ENCODE measurements at regions not wholly inside any gene's neighbourhood (a gene's known extent, or its start where the extent isn't known, plus 50 kb on each side); places are given as distances from the start of the nearest gene placed in this dataset.

DNA sequence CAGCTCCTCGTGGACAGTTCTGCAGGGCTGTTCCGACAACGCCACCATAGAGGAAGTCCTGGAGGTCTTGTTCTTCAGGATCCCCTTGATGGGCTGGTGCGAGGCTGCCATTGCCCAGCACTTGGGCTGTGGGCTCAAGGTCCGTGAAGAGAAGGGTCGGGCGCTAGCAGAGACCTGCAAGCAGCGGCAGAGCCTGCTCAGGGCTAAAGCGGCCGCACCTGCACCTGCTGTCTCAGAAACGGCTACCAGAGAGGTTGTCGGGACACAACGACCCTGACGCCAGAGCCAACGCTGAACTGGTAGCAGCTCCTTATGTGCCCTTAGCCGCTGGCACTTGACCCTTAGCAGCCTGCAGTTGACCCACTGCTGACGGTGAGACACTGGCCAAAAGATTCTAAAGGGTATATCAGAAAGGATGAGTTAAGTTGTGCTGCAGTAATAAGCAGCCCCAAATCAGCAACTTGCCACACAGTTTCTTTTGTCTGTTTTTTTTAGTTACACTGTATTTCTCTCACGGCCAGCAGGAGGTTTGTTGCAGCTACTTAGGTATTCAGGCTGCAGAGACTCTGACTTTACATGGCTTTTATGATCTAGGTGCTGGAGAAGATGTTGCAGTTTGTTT is 55.5 kb upstream of the ST6GAL2 start:
- no peaks in the 10 kb centered on the region for H3K9me3 ChIP-seq
- no peak overlapping the region for H3K4me3 ChIP-seq
- no peaks in the 10 kb centered on the region for H3K36me3 ChIP-seq (replicated peaks)
- H3K27me3 ChIP-seq (ENCODE audit: low read depth): no peaks in the 10 kb centered on the region
- no peak for DNase-seq (ENCODE audit: low spot score in 2 of 2)
- in situ Hi-C loops (cut with MboI; ENCODE audit: low sequenced_read_pairs): no loop called here
- no peaks in the 10 kb centered on the region for H3K4me1 ChIP-seq

- in situ Hi-C loops (cut with MboI; ENCODE audit: low sequenced_read_pairs): no loop called here
- no peaks in the 10 kb centered on the region for H3K4me1 ChIP-seq
- H3K4me3 ChIP-seq: no peak overlapping the region
- H3K27me3 ChIP-seq (ENCODE audit: low read depth): no peaks in the 10 kb centered on the region
- no peak for DNase-seq (ENCODE audit: low spot score in 2 of 2)
- no peaks in the 10 kb centered on the region for H3K9me3 ChIP-seq
- no peaks in the 10 kb centered on the region for H3K36me3 ChIP-seq (replicated peaks)
These were observed 57.7 kb upstream of the ST6GAL2 start for GRCh38 chr2:106943468-106944200.

- Histone ChIP-seq H3K27me3 (ENCODE audit: low read depth) (no peaks in the 10 kb centered on the region), H3K4me3 (no peak overlapping the region), H3K9me3 (no peaks in the 10 kb centered on the region), H3K36me3 (replicated peaks) (no peaks in the 10 kb centered on the region), H3K4me1 (no peaks in the 10 kb centered on the region)
- no peak for DNase-seq (ENCODE audit: low spot score in 2 of 2)
- in situ Hi-C loops (cut with MboI; ENCODE audit: low sequenced_read_pairs): no loop called here
These were observed 58.2 kb upstream of the ST6GAL2 start for GRCh38 chr2:106944215-106944614.

GRCh38 chr2:106948540-106948939 is 62.6 kb upstream of the ST6GAL2 start:
- in situ Hi-C loops (cut with MboI; ENCODE audit: low sequenced_read_pairs): no loop called here
- no peaks in the 10 kb centered on the region for H3K27me3 ChIP-seq (ENCODE audit: low read depth)

DNA sequence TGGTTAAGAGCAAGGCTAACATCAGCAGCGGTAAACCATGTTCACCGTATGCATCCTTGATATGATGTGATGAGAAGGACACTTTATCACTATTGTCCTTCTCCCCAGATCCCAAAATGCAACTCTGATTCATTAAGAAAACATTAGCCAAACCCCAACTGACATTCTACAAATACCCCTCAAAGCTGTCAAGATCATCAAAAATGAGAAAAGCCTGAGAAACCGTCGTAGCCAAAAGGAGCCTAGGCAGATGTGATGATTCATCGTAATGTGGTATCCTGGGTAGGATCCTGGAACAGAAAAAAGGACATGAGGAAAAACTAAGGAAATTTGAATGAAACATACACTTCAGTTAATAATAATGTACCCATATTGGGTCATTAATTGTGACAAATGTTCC is 67.3 kb upstream of the ST6GAL2 start:
- Histone ChIP-seq H3K36me3 (replicated peaks) (no peaks in the 10 kb centered on the region), H3K27me3 (ENCODE audit: low read depth) (no peaks in the 10 kb centered on the region), H3K9me3 (no peaks in the 10 kb centered on the region), H3K4me1 (no peaks in the 10 kb centered on the region), H3K4me3 (no peak overlapping the region)
- in situ Hi-C loops (cut with MboI; ENCODE audit: low sequenced_read_pairs): no loop called here
- DNase-seq (ENCODE audit: low spot score in 2 of 2): no peak

More at GRCh38 chr2:106948540-106948939, 62.6 kb upstream of the ST6GAL2 start:
- no peaks in the 10 kb centered on the region for H3K9me3 ChIP-seq
- no peak overlapping the region for H3K4me3 ChIP-seq
- no peaks in the 10 kb centered on the region for H3K36me3 ChIP-seq (replicated peaks)
- H3K4me1 ChIP-seq: no peaks in the 10 kb centered on the region
- no peak for DNase-seq (ENCODE audit: low spot score in 2 of 2)

DNA sequence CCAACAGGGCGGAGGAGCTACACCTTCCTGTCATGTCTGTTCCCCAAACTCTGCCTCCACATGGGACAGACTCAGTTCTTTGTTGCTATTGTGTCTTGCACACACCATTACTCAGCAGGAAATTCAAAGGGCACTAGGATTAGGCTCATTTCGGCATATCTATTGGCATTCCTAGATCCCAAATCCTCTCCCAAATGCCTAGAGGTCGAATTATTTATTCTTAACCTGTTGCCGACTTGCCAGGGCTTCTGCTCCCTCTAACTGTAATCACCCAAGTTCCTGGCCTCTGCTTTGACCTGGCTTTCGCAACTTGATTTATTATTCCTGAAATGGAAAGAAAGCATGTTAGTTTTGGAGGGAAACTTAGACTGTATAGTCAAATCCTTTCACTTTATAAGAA is 67.8 kb upstream of the ST6GAL2 start:
- no peaks in the 10 kb centered on the region for H3K9me3 ChIP-seq
- H3K4me3 ChIP-seq: no peak overlapping the region
- in situ Hi-C loops (cut with MboI; ENCODE audit: low sequenced_read_pairs): no loop called here
- no peaks in the 10 kb centered on the region for H3K4me1 ChIP-seq
- no peak for DNase-seq (ENCODE audit: low spot score in 2 of 2)
- no peaks in the 10 kb centered on the region for H3K36me3 ChIP-seq (replicated peaks)
- no peaks in the 10 kb centered on the region for H3K27me3 ChIP-seq (ENCODE audit: low read depth)

DNA sequence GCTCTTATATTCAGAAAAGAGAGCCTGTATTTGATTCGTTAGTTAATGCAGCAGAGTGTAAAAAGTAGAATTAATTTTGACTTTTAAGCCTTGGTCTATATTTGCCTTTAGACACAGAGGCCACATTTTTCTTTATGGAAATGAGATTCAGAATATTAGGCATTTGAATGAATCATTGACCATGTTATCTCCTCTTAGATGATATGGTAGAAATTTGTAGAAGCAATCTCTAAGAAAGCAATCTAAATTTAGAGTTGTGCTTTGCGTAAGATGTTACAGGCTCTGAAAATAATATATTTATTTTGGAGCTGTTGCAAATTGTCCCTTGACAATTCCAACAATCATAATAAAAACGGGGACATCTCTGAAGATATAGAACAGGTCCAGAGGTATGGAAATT is 68.3 kb upstream of the ST6GAL2 start:
- in situ Hi-C loops (cut with MboI; ENCODE audit: low sequenced_read_pairs): no loop called here
- no peak for DNase-seq (ENCODE audit: low spot score in 2 of 2)
- Histone ChIP-seq H3K4me3 (no peak overlapping the region), H3K4me1 (no peaks in the 10 kb centered on the region), H3K9me3 (no peaks in the 10 kb centered on the region), H3K36me3 (replicated peaks) (no peaks in the 10 kb centered on the region), H3K27me3 (ENCODE audit: low read depth) (no peaks in the 10 kb centered on the region)

DNA sequence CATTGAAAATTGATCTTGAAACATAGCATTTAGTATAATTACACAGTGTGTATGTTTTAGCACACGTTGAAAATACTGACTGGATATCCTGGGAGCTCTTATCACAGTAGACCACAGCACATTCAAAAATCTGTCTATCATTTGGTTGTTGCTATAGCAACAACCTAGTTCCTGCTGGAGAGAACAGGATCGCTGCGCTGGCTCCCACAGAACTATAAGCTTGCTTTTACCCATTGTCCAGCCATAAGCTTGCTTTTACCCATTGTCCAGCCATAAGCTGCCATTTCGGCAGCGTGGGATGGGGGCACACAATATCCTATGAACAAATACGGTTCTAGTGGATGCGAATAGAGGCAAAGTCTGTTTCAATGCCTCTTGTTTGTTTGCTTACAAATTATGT is 70.4 kb upstream of the ST6GAL2 start:
- Histone ChIP-seq H3K27me3 (ENCODE audit: low read depth) (no peaks in the 10 kb centered on the region), H3K4me1 (no peaks in the 10 kb centered on the region), H3K4me3 (no peak overlapping the region), H3K36me3 (replicated peaks) (no peaks in the 10 kb centered on the region), H3K9me3 (no peaks in the 10 kb centered on the region)
- no peak for DNase-seq (ENCODE audit: low spot score in 2 of 2)
- in situ Hi-C loops (cut with MboI; ENCODE audit: low sequenced_read_pairs): no loop called here

DNA sequence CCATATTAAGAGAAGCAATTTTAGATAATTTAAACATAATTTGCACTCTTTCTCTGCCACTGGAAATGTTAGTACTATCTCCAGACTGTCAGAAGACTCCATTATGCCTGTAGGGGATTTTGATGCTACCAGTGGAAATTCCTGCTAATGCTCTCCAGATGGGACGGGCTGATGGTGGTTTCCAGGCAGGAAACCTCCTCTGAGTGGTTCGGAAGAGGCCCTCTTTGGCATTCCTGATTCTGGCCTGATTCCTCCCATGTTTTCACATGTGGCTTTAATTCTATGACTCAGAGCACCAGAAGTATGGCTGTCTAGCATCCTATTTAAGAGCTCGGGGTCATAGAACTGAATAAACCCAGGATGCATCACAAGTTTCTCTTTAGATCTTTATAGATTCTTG is 70.9 kb upstream of the ST6GAL2 start:
- Histone ChIP-seq H3K4me1 (no peaks in the 10 kb centered on the region), H3K4me3 (no peak overlapping the region), H3K9me3 (no peaks in the 10 kb centered on the region), H3K36me3 (replicated peaks) (no peaks in the 10 kb centered on the region), H3K27me3 (ENCODE audit: low read depth) (no peaks in the 10 kb centered on the region)
- no peak for DNase-seq (ENCODE audit: low spot score in 2 of 2)
- in situ Hi-C loops (cut with MboI; ENCODE audit: low sequenced_read_pairs): no loop called here

- in situ Hi-C loops (cut with MboI; ENCODE audit: low sequenced_read_pairs): no loop called here
These were observed 74.2 kb upstream of the ST6GAL2 start for GRCh38 chr2:106959975-106960682.

GRCh38 chr2:106960683-106961161 is 74.8 kb upstream of the ST6GAL2 start:
- no peak overlapping the region for H3K4me3 ChIP-seq
- no peaks in the 10 kb centered on the region for H3K4me1 ChIP-seq
- in situ Hi-C loops (cut with MboI; ENCODE audit: low sequenced_read_pairs): no loop called here
- no peak for DNase-seq (ENCODE audit: low spot score in 2 of 2)
- H3K36me3 ChIP-seq (replicated peaks): no peaks in the 10 kb centered on the region
- H3K27me3 ChIP-seq (ENCODE audit: low read depth): no peaks in the 10 kb centered on the region
- no peaks in the 10 kb centered on the region for H3K9me3 ChIP-seq

More at GRCh38 chr2:106959975-106960682, 74.2 kb upstream of the ST6GAL2 start:
- no peaks in the 10 kb centered on the region for H3K4me1 ChIP-seq
- H3K4me3 ChIP-seq: no peak overlapping the region
- no peaks in the 10 kb centered on the region for H3K9me3 ChIP-seq
- no peak for DNase-seq (ENCODE audit: low spot score in 2 of 2)
- no peaks in the 10 kb centered on the region for H3K27me3 ChIP-seq (ENCODE audit: low read depth)
- H3K36me3 ChIP-seq (replicated peaks): no peaks in the 10 kb centered on the region

GRCh38 chr2:106961328-106961727 is 75.4 kb upstream of the ST6GAL2 start:
- H3K4me1 ChIP-seq: no peaks in the 10 kb centered on the region
- no peak for DNase-seq (ENCODE audit: low spot score in 2 of 2)
- no peak overlapping the region for H3K4me3 ChIP-seq
- H3K27me3 ChIP-seq (ENCODE audit: low read depth): no peaks in the 10 kb centered on the region
- H3K9me3 ChIP-seq: no peaks in the 10 kb centered on the region
- in situ Hi-C loops (cut with MboI; ENCODE audit: low sequenced_read_pairs): no loop called here
- no peaks in the 10 kb centered on the region for H3K36me3 ChIP-seq (replicated peaks)

- no peaks in the 10 kb centered on the region for H3K36me3 ChIP-seq (replicated peaks)
- no peaks in the 10 kb centered on the region for H3K4me1 ChIP-seq
- H3K4me3 ChIP-seq: no peak overlapping the region
- no peaks in the 10 kb centered on the region for H3K9me3 ChIP-seq
- no peaks in the 10 kb centered on the region for H3K27me3 ChIP-seq (ENCODE audit: low read depth)
- in situ Hi-C loops (cut with MboI; ENCODE audit: low sequenced_read_pairs): no loop called here
- DNase-seq (ENCODE audit: low spot score in 2 of 2): no peak
These were observed 77.2 kb upstream of the ST6GAL2 start for GRCh38 chr2:106963156-106963555.

DNA sequence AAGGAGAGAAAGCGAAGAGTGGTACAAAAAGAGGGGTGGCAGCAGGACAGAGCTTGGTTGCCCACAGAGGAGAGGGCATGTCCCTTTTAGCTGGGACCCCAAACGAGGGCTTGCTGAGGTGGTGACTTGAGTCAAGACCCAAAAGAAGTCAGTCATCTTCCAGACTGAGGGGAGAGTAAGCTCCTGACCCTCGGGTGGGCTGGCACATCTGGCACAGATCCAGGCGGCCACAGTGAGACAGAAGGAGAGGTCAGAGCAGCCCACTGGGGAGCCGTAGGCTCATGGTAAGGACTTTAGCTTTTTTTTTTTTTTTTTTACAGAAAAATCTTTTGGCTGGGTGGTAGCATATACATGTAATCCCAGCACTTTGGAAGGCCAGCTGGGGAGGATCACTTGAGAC is 77.9 kb upstream of the ST6GAL2 start:
- Histone ChIP-seq H3K9me3 (no peaks in the 10 kb centered on the region), H3K4me3 (no peak overlapping the region), H3K4me1 (no peaks in the 10 kb centered on the region), H3K36me3 (replicated peaks) (no peaks in the 10 kb centered on the region), H3K27me3 (ENCODE audit: low read depth) (no peaks in the 10 kb centered on the region)
- in situ Hi-C loops (cut with MboI; ENCODE audit: low sequenced_read_pairs): no loop called here
- no peak for DNase-seq (ENCODE audit: low spot score in 2 of 2)

All from HAP-1 (cell line).